Smooth muscle cell (in vitro differentiated cells): ENCODE measurements at regions not wholly inside any gene's neighbourhood (a gene's known extent, or its start where the extent isn't known, plus 50 kb on each side); places are given as distances from the start of the nearest gene placed in this dataset.

ENCODE experiments used
- DNase-seq: peaks from one replicate; lab custom pipeline; 2025; ENCODE audit not compliant: unreplicated experiment; lab: John Stamatoyannopoulos, UW
- H2AFZ ChIP-seq: fragments of 200-600 bp; sonication (generic); 2 replicates; pipeline ENCODE4 v1.6.0; 2016; ENCODE audit warnings: antibody characterized with exemption, low read depth, mild to moderate bottlenecking
- H3F3A ChIP-seq: fragments of 200-600 bp; sonication (generic); 2 replicates; pipeline ENCODE4 v1.6.0; 2017; ENCODE audit warnings: antibody characterized with exemption, low read depth
- H3K27ac ChIP-seq: fragments of 200-600 bp; sonication (generic); 2 replicates; pipeline ENCODE4 v1.5.1; 2016; ENCODE audit warnings: low read depth, mild to moderate bottlenecking
- H3K27me3 ChIP-seq: fragments of 200-600 bp; sonication (generic); 2 replicates; pipeline ENCODE4 v1.6.1; 2016; ENCODE audit warnings: low read depth, mild to moderate bottlenecking
- H3K36me3 ChIP-seq: fragments of 200-600 bp; sonication (generic); 2 replicates; pipeline ENCODE4 v1.5.1; 2016; ENCODE audit warnings: low read depth
- H3K4me1 ChIP-seq: fragments of 200-600 bp; sonication (generic); 2 replicates; pipeline ENCODE4 v1.5.1; 2016; ENCODE audit warnings: low read depth
- H3K4me2 ChIP-seq: fragments of 200-600 bp; sonication (generic); 2 replicates; pipeline ENCODE4 v1.6.0; 2016; ENCODE audit warnings: mild to moderate bottlenecking
- H3K4me3 ChIP-seq: fragments of 200-600 bp; sonication (generic); 2 replicates; pipeline ENCODE4 v1.5.1; 2016; ENCODE audit warnings: mild to moderate bottlenecking
- H3K79me2 ChIP-seq: fragments of 200-600 bp; sonication (generic); 2 replicates; pipeline ENCODE4 v1.6.0; 2016; ENCODE audit warnings: low read depth, mild to moderate bottlenecking
- H3K9ac ChIP-seq: fragments of 200-600 bp; sonication (generic); 2 replicates; pipeline ENCODE4 v1.6.0; 2016; ENCODE audit warnings: low read depth
- H3K9me3 ChIP-seq: fragments of 200-600 bp; sonication (generic); replicated peaks from 2 replicates; pipeline ENCODE4 v1.5.1; 2016; ENCODE audit warnings: low read depth
- H4K20me1 ChIP-seq: fragments of 200-600 bp; sonication (generic); 2 replicates; pipeline ENCODE4 v1.6.0; 2016; ENCODE audit warnings: low read depth
- CTCF ChIP-seq: fragments of 200-600 bp; sonication (generic); IDR thresholded peaks from 2 replicates; pipeline ENCODE4 v1.5.1; 2017; ENCODE audit warnings: borderline replicate concordance, mild to moderate bottlenecking, antibody characterized with exemption; ENCODE audit not compliant: insufficient read depth, poor library complexity, severe bottlenecking
- WGBS: methylation state at CpG from one replicate; pipeline ENCODE4 v1.1.7; 2016; ENCODE audit warnings: low lambda C conversion rate; 5-methylcytosine and 5-hydroxymethylcytosine counted together

- H3F3A ChIP-seq, result peaks cover 14% of the 10 kb centered on the region
- H3K4me2 ChIP-seq, result peak overlapping the region; percentile 25
- no peak overlapping the region for H3K4me3 ChIP-seq
- no peak for TF ChIP-seq CTCF
- H3K36me3 ChIP-seq, result no peaks in the 10 kb centered on the region
- no peaks in the 10 kb centered on the region for H4K20me1 ChIP-seq
- DNase-seq, result no peak
- no peaks in the 10 kb centered on the region for H3K9me3 ChIP-seq
- no peaks in the 10 kb centered on the region for H3K79me2 ChIP-seq
- peak overlapping the region; percentile 35 for H3K27ac ChIP-seq
- peaks cover 3% of the 10 kb centered on the region for H3K4me1 ChIP-seq
- WGBS, result 24% methylated on average over 3 of the region's 3 CpGs
- H2AFZ ChIP-seq, result no peak overlapping the region
- H3K9ac ChIP-seq, result no peak overlapping the region
- no peaks in the 10 kb centered on the region for H3K27me3 ChIP-seq
Measured at GRCh38 chr3:124553178-124553577, 177.1 kb upstream of the UMPS start.

- 75% methylated on average over 2 of the region's 2 CpGs for WGBS
- no peak for TF ChIP-seq CTCF
Measured at GRCh38 chr3:124556636-124557035, 173.6 kb upstream of the UMPS start.

GRCh38 chr3:124557433-124558232 is 172.6 kb upstream of the UMPS start:
- Histone ChIP-seq H3K79me2 (no peaks in the 10 kb centered on the region), H3K9me3 (no peaks in the 10 kb centered on the region), H3K4me3 (no peak overlapping the region), H2AFZ (no peak overlapping the region), H3K9ac (no peak overlapping the region), H4K20me1 (no peaks in the 10 kb centered on the region), H3F3A (peaks cover 28% of the 10 kb centered on the region), H3K4me2 (peak overlapping the region; percentile 65), H3K36me3 (no peaks in the 10 kb centered on the region), H3K27ac (peak overlapping the region; percentile 48), H3K27me3 (no peaks in the 10 kb centered on the region), H3K4me1 (peaks cover 3% of the 10 kb centered on the region)
- no peak for DNase-seq
- 35% methylated on average over 5 of the region's 5 CpGs for WGBS
- TF ChIP-seq CTCF, result no peak

More at GRCh38 chr3:124556636-124557035, 173.6 kb upstream of the UMPS start:
- H3K9me3 ChIP-seq, result no peaks in the 10 kb centered on the region
- H4K20me1 ChIP-seq, result no peaks in the 10 kb centered on the region
- H3K79me2 ChIP-seq, result no peaks in the 10 kb centered on the region
- H3K9ac ChIP-seq, result no peak overlapping the region
- H3K4me2 ChIP-seq, result no peak overlapping the region
- H3K27me3 ChIP-seq, result no peaks in the 10 kb centered on the region
- no peak overlapping the region for H3K4me3 ChIP-seq
- H2AFZ ChIP-seq, result no peak overlapping the region
- no peak for DNase-seq
- H3K27ac ChIP-seq, result no peak overlapping the region
- peaks cover 28% of the 10 kb centered on the region for H3F3A ChIP-seq
- H3K4me1 ChIP-seq, result peaks cover 3% of the 10 kb centered on the region
- no peaks in the 10 kb centered on the region for H3K36me3 ChIP-seq
